ENCODE measurements at regions not wholly inside any gene's neighbourhood (a gene's known extent, or its start where the extent isn't known, plus 50 kb on each side); places are given as distances from the start of the nearest gene placed in this dataset.

DNA sequence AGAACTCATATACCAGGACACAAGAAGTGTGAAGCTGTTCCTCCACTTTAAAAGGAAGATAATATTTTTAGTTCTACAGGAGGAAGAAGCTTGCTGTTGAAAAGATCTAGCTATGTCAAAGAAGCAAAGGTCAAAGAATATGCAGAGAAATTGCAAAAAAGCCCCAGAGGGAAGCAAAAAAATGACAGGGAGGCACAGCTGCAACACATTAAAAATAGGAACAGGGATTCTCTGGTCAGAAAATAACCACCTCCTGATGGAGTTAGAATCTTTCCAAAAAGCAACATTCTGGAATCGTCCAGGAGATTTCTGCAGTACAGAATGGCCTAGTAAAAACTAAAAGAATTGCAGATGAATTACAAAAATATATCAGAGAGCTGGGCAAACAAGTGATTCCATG, 238.9 kb upstream of the PRMT6 start:
- no peak for DNase-seq

DNA sequence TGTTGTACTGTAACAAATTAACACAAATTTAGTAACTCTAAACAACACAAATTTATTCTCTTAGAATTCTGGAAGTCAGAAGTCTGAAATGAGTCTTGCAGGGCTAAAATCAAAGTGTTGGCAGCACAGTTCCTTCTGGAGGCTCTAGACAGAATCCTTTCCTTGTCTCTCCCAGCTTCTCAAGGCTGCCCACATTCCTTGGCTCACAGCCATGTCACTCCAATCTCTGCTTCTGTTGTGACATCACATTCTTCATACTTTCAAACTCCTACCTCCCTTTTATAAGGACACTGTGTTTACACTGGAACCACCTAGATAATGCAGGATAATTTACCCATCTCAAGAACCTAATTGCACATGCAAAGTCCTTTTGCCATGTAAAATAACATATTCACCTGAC, 225.0 kb upstream of the PRMT6 start:
- DNase-seq: no peak

GRCh38 chr1:106836708-106837107, 219.8 kb upstream of the PRMT6 start:
- no peak for DNase-seq

GRCh38 chr1:106843518-106843917, 213.0 kb upstream of the PRMT6 start:
- DNase-seq: no peak

- DNase-seq: no peak
Observed at GRCh38 chr1:106846656-106847055, 209.8 kb upstream of the PRMT6 start.

DNA sequence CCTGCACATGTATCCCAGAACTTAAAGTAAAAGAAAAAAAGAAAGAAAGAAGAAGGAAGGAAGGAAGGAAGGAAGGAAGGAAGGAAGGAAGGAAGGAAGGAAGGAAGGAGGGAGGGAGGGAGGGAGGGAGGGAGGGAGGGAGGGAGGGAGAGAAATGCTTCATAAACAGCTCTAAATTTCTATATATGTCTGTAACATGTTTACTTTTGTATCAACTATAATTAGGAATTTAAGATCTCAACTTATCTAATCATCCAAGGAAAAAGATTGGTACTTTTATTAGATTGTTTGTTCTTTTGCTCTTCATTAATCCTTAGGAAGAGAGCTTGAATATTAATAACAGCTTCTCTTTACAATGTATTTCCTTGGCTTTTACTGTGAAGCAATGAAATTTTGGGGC, 195.4 kb upstream of the PRMT6 start:
- DNase-seq: no peak

GRCh38 chr1:106868828-106869227, 187.6 kb upstream of the PRMT6 start:
- DNase-seq: no peak

GRCh38 chr1:106875622-106876021, 180.9 kb upstream of the PRMT6 start:
- DNase-seq: no peak

DNA sequence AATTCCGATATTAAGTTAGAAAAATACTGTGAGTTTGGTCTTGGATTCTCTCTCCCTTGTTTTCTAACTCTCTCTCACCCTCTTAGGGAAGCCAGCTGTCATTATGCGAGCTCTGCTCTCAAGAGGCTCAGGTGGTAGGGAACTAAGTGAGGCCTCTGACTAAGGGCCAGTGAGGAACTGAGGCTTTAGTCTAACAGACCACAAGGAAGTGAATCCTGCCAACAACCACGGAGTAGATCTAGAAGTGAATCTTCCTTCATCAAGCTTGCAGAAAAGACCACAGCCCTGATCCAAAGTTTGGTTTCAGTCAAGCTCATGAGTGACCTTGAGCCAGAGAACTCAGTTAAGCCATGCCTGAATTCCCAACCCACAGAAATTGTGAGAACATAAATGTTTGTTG, 180.1 kb upstream of the PRMT6 start:
- DNase-seq: no peak

DNA sequence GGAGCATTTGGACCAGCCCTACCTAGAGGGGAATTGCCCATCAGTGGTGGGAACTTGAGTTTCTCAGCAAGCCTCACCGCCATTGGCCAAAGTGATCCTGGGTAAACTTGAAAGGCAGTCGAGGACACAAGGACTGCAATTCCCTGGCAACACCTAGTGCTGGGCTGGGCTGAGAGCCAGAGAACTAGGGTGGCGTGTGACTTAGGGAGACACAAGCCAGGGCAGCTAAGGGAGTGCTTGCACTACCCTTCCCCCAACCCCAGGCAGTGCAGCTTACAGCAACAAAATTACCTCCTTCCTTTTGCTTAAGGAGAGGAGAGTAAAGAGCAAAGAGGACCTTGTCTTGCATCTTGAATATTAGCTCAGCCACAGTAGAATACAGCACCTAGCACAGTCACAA, 176.9 kb upstream of the PRMT6 start:
- no peak for DNase-seq

- DNase-seq: no peak
Observed at GRCh38 chr1:106880226-106880625, 176.2 kb upstream of the PRMT6 start.

GRCh38 chr1:106883208-106883607, 173.3 kb upstream of the PRMT6 start:
- DNase-seq: no peak

DNA sequence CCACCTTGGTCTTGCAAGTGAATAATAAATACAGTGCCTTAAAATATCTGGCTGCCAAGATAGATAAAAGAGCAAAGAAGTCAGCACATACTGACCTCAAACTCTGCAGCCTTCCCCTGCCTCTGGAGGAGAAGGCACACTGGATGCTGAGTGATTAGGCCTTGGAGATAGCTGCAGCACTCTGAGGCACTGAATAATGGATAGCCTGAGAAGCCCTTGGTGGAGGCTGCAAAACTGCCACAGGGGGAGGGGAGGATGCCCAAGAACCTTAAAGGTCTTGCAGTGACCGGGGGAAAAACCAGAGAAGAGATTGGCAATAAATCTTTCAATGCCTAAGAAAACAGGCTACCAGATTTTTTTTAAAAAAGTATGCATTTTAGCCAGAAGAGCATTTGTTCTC, 167.4 kb upstream of the PRMT6 start:
- DNase-seq: no peak

- no peak for DNase-seq
Observed at GRCh38 chr1:106889583-106889982, 166.9 kb upstream of the PRMT6 start.

GRCh38 chr1:106897976-106898375, 158.5 kb upstream of the PRMT6 start:
- DNase-seq: no peak

- no peak for DNase-seq
Observed at GRCh38 chr1:106899644-106900043, 156.8 kb upstream of the PRMT6 start.

DNA sequence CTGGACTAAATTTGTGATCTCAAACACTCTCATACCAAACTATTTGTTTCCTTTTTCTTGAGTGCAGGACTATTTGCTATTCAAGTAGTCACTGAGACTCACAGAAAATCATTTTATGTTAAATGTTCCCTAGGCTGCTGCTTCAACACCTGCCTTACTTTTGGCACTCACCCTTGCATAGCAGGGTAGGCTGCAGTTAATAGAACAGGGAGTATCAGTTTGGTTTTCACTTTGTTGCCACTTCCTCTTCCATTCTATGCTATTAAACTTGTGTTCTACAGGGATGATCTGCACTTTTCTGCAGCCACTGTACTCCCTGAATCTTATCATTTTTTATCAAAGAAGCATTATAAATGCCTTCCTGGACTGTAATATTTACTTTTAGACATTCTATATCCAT, 148.7 kb upstream of the PRMT6 start:
- DNase-seq: no peak

GRCh38 chr1:106908689-106909088, 147.8 kb upstream of the PRMT6 start:
- DNase-seq: no peak

DNA sequence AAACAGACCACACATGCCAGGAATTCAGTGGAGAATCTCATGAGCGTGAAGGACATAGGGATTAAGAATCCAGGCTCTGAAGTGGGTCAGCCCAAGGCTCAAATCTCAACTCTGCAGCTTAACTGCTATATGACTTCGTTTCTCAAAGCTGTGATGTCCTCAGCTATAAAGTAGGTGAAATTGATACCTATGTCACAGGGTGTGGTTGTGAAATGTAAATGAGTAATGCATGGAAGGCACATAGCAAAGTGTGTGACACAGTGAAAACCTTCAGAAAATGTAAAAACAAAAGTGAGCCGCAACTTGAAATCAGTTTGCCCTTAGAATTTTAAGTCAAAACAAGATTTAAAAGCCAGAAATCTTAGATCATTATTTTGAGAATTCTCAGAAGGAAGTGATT, 145.7 kb upstream of the PRMT6 start:
- no peak for DNase-seq

GRCh38 chr1:106912131-106912530, 144.3 kb upstream of the PRMT6 start:
- DNase-seq: no peak

- DNase-seq: no peak
Observed at GRCh38 chr1:106921186-106921585, 135.3 kb upstream of the PRMT6 start.

- DNase-seq: no peak
Observed at GRCh38 chr1:106924360-106924759, 132.1 kb upstream of the PRMT6 start.

GRCh38 chr1:106925750-106926149, 130.7 kb upstream of the PRMT6 start:
- no peak for DNase-seq

GRCh38 chr1:106926803-106927582, 129.5 kb upstream of the PRMT6 start:
- DNase-seq: no peak

- DNase-seq: no peak
Observed at GRCh38 chr1:106937104-106937503, 119.4 kb upstream of the PRMT6 start.
